Choroid plexus epithelial cell (primary cell): ENCODE measurements at regions not wholly inside any gene's neighbourhood (a gene's known extent, or its start where the extent isn't known, plus 50 kb on each side); places are given as distances from the start of the nearest gene placed in this dataset.

Experiments
- DNase-seq: peaks from one replicate; pipeline ENCODE4 v3.0.0-alpha.2; 2010; ENCODE audit warnings: low read depth
- H3K4me3 ChIP-seq: 2 replicates; pipeline ENCODE4 v1.5.1; 2011; ENCODE audit warnings: low read depth, mild to moderate bottlenecking, control low read depth, low read length, moderate library complexity
- CTCF ChIP-seq: conservative IDR thresholded peaks from 2 replicates; pipeline ENCODE4 v1.5.1; 2011; ENCODE audit warnings: low read depth, mild to moderate bottlenecking, control low read depth, inconsistent platforms, low read length, moderate library complexity

GRCh38 chr19:31559494-31559893 is 210.3 kb upstream of the TSHZ3 start:
- no peak for TF ChIP-seq CTCF
- no peak for DNase-seq
- no peak overlapping the region for H3K4me3 ChIP-seq

- no peak for TF ChIP-seq CTCF
- no peak overlapping the region for H3K4me3 ChIP-seq
- no peak for DNase-seq
Measured at GRCh38 chr19:31560086-31561060, 211.1 kb upstream of the TSHZ3 start.

- H3K4me3 ChIP-seq, result no peak overlapping the region
- no peak for DNase-seq
- TF ChIP-seq CTCF, result no peak
Measured at GRCh38 chr19:31562966-31563612, 213.9 kb upstream of the TSHZ3 start.

- no peak for DNase-seq
- no peak for TF ChIP-seq CTCF
- no peak overlapping the region for H3K4me3 ChIP-seq
Measured at GRCh38 chr19:31567776-31568175, 218.5 kb upstream of the TSHZ3 start.

GRCh38 chr19:31568724-31569123 is 219.5 kb upstream of the TSHZ3 start:
- H3K4me3 ChIP-seq, result no peak overlapping the region
- no peak for DNase-seq
- no peak for TF ChIP-seq CTCF

GRCh38 chr19:31570718-31571117 is 221.5 kb upstream of the TSHZ3 start:
- TF ChIP-seq CTCF, result no peak
- no peak overlapping the region for H3K4me3 ChIP-seq
- no peak for DNase-seq
